Suppressor macrophage treated with lipopolysaccharide for 4 hours (primary cell): ENCODE measurements at regions not wholly inside any gene's neighbourhood (a gene's known extent, or its start where the extent isn't known, plus 50 kb on each side); places are given as distances from the start of the nearest gene placed in this dataset.

Experiments
- DNase-seq: peaks from one replicate; pipeline ENCODE4 v3.0.0-alpha.2; 2020

DNA sequence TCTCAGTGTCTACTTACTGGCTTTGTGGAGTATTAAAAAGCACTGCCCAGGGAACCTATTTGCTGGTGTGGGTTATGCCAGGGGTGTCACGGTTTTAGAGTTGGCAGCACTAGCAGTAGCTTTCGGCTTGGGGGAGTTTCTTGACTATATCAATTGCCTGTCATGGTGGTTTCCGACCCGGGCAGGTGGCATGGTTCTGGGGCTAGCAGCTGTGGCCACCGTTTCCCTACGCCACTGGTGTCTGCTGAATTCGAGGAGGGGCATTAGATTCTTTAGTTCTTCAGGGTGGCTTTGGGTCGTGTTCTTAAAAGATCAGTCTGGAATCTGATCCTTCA, 55.6 kb upstream of the FOXC1 start:
- DNase-seq, result no peak

DNA sequence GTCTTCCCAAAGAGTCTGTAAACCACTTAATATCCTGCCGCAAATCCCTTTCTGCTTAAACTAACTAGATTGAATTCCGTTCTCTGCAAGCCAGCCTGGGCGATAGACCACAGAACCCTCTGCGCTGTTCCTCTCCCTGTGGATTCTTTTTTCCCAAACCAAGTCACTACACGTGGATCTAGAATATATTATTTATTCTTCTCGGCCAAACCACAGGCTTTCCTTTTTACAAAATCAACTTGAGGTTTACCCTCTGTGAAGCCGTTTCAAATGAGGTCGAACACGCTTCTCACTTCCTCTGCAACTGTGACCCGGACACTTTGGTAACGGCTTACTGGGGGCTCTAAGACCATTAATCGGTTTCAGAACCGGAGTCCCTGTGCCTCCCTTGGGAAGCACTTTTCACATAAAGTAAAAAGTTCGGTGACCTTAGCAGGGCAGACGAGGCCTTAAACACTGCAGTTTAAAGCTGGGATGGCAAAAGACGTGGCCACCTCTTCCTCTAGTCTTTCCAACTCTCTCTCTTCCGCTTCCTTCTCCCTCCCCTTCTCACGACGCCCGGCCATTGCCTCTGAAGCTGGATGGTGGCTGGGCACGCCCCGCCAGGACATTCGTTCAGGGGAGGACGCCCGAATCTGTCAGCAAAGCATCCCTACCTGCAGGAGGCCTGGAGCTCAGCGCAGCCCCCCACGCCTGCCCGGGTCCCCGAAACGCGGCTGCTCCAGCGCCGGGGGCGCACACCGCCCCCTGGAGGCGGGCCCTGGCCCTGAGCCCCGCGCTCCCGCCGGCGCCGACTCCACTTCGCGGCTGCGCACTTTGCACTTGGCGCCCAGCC, 55.0 kb upstream of the FOXC1 start:
- DNase-seq, result peak; percentile 68

- DNase-seq, result no peak
Measured at GRCh38 chr6:1558388-1558787, 51.3 kb upstream of the FOXC1 start.
